ENCODE measurements at regions not wholly inside any gene's neighbourhood (a gene's known extent, or its start where the extent isn't known, plus 50 kb on each side); places are given as distances from the start of the nearest gene placed in this dataset.

DNA sequence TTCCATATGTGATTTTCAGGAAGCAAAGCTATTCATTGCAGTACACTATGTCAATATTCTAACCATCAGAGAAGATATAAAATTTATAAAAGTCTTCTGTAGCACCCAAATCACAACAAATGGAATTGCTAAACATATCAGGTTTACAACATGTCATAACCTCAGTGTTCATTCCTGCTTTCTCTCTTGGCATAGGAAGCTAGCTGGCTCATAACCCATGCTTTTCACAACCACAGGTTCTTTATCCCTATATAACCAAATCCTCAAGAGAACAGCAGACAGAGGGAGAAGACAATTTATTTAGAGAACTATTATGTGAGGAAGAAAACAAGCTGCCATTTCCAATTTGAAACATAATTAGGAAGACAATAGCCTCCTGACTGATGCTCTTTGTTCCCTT is 997.0 kb upstream of the ACVR2A start:
- no peak for DNase-seq

GRCh38 chr2:146844226-146844990 is 1000.4 kb upstream of the ACVR2A start:
- no peak for DNase-seq

DNA sequence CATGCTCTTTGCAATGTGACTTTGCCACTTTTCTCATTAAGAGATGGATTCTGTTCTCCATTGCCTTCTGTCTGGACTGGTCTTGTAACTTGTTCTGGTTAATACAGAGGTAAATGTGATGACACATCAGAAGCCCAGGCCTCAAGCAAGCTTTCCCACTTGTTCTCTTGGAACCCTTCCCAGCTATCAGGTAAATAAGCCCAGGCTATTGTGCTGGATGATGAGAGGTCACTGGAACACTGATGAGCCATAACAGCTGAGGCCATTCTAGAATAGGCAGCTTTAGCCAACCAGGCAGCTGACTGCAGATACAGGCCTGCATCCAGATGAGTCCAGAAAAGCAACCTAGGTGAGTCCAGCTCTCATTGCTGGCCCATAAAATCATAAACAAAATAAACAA is 1007.0 kb upstream of the ACVR2A start:
- DNase-seq, result no peak

GRCh38 chr2:146826388-146826787 is 1018.4 kb upstream of the ACVR2A start:
- no peak for DNase-seq

- no peak for DNase-seq
Observed at GRCh38 chr2:146821836-146822316, 1023.0 kb upstream of the ACVR2A start.

DNA sequence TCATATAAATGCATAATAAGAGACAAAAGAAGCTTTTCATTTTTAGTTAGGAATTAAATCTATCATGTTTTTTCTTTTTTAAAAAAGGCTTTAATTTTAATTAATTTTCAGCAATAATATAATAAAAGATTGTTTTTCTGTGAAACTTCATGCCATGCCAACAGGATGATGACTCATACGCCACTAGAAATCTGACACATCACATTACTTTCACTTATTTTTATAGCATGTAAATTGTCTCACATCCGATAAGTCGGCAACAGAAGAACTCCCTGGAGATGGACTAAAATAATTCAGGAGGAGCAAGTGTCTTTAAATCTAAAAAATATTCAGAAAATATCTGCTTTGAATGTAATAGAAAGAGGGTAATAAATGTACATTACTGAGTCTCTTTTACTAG is 1024.2 kb upstream of the ACVR2A start:
- no peak for DNase-seq

DNA sequence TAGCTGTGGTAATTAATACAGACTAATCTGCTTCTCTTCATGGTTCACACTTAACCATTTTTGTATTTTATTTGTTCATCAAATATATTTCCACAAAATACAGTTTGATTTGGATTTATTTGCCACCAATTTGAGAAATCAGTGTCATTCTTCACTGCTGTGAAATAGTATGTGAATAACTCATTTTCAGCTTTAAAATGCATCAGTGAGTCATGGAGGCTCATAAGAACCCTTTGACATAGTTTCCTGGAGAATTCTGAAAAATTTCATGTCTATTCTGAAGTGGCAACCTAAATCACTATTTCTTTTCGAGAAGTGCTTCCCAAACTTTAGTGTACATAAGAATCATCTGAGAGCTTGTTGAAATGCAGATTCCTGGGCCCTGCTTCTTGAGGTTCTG is 1026.7 kb upstream of the ACVR2A start:
- DNase-seq, result no peak

DNA sequence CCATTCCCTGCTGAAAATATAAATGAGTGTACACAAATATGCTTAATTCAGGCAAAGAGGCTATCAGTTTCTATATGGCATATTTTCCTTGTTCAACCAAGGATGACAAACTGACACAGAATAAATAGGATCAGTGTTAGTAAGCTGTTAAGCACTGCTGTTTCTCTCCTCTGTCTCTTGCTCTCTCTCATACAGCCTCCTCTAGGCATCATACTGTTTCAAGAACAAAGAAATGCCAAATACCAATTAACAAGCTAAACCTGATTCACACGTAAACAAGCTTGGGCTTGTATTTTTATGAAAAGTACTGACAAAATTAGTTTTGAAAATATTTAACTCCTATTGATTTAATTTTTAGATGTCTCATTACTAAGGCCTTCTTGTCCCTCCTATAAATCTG is 1027.2 kb upstream of the ACVR2A start:
- no peak for DNase-seq

DNA sequence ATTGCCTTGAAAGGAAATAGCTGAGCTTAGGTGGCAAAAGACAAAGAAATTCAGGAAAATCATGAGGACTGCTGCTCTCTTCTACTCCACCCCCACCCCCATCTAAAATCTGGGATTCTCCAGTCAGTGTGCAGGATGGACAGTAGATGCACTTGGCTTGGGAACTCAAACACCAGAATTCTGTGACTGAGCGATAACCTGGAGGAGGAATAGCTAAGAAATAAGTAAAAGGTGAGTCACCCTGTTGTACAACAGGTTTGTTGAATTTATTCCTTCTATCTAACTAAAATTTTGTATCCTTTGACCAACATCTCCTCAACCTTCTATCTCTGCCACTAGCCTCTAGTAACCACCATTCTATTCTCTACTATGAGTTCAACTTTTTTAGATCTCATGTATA is 1029.9 kb upstream of the ACVR2A start:
- no peak for DNase-seq

GRCh38 chr2:146807568-146808168 is 1037.2 kb upstream of the ACVR2A start:
- DNase-seq, result no peak

DNA sequence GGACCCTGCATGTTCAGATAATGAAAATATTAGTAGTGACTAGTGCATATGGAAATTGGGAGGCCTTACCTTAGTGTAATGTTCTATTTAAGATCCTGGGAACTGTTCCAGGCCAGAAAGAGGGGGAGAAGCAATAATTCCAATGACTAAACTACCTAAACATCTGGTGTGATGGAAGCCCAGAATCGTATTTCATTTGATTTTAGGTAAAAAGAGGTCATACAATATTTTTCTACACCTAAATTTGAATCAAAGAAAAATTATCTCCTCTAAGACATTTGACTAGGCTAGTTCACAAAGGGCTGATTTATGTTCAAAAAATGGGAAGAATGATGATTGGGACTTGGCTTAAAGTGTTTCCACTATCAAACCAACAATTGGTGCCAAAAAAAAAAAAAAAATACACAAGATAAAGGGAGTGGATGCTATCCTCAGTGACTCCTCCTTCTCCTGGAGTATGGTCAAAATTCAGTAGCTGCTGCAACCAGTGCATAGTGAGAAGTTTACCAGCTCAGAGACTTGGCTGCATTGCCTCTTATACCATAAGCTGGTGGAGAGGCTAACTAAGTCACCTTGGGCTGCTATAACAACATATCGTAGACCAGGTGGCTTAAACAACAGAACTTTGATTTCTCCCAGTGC is 1038.3 kb upstream of the ACVR2A start:
- no peak for DNase-seq

- no peak for DNase-seq
Observed at GRCh38 chr2:146804288-146804687, 1040.5 kb upstream of the ACVR2A start.

DNA sequence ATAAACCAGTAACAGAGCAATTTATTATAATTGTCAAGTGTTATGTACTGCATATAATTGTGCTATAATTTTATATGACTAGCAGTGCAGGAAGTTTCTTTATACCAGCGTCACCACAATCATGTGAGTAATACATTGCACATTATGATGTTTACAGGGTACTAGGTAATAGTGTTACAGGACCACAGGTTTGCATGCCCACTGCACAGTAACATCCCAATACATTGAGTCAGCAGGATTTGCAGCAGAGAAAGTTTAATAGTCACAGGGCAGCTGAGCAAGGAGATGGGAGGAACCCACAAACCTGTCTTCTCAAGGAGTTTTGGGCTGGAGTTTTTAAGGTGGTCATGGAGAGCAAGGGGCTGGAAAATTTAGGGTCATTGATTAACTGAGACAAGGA is 1042.9 kb upstream of the ACVR2A start:
- no peak for DNase-seq

DNA sequence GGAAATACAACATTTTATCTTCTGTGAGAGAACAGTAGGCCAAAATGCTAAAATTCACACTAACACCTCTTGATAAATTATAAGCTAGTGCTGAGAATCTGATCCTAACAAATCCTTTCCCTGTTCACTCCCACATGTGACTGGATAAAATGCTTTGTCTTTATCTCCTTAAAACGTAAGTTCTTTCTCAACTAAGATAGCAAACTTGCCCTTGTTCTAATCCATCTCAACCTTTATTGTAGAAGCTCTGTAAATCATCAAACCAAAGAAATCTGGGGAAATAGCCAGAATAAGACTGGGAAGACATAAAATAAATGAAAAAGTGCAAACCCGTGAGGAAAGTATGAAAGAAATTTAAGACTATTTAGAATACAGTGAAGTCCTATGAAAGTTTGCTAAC is 1058.4 kb upstream of the ACVR2A start:
- no peak for DNase-seq

- no peak for DNase-seq
Observed at GRCh38 chr2:146785101-146785500, 1059.7 kb upstream of the ACVR2A start.

DNA sequence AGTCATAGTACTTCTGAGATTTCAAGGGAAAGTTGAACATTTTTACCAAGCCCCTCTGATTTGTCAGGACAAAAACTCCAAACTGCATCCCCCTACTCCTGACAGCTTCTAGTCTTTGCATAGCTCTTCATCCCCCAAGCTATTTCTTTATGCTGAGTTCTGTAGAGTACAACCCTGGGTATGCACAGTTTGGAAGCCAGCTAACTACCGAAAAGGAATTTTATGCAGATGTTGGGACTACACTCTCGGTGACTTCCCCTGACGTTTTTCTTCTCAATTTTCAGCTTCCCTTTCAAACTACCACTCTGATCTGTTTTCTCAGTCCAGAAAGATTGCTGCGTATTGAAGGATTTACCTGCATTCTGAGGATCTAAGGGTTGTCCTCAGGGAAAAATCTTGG is 1060.2 kb upstream of the ACVR2A start:
- no peak for DNase-seq

DNA sequence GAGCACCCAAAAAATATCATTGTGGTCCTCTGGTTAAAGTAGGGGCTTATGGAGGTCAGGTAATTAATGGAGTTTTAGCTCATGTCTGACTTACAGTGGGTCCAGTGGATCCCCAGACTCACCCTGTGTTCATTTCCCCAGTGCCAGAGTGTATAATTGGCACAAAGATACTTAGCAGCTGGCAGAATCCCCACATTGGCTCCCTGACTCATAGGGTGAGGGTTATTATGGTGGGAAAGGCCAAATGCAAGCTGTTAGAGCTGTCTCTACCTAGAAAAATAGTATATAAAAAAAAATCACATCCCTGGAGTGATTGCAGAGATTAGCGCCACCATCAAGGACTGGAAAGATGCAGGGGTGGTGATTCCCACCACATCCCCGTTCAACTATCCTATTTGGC is 1067.6 kb upstream of the ACVR2A start:
- DNase-seq, result no peak

- no peak for DNase-seq
Observed at GRCh38 chr2:146776596-146776995, 1068.2 kb upstream of the ACVR2A start.

DNA sequence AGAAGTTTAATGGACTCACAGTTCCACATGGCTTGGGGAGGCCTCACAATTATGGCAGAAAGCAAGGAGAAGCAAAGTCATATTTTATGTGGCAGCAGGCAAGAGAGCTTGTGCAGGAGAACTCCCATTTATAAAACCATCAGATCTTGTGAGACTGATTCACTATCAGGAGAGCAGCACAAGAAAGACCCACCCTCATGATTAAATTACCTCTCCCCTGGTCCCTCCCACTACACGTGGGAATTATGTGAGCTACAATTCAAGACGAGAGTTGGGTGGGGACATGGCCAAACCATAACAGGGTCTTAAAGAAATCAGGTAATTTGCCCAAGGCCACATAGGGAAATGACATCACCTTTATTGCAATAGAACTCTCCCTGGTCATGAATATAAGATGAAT is 1073.3 kb upstream of the ACVR2A start:
- DNase-seq, result no peak

GRCh38 chr2:146764301-146764700 is 1080.5 kb upstream of the ACVR2A start:
- no peak for DNase-seq

GRCh38 chr2:146762786-146763185 is 1082.0 kb upstream of the ACVR2A start:
- DNase-seq, result no peak

- no peak for DNase-seq
Observed at GRCh38 chr2:146754606-146755005, 1090.2 kb upstream of the ACVR2A start.

DNA sequence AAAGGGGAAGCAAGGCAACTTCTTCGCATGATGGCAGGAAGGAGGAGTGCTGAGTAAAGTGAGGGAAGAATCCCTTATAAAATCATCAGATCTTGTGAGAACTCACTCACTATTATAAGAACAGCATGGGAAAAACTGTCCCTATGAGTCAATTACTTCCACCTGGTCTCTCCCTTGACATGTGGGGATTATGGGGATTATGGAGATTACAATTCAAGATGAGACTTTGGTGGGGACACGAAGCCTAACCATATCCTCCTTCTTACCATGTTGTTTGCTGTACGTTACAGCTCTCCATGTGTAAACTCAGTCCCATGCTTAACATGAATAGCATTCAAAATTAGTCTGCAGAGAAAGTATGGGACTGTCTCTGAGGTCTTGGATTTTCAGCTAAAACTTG is 1096.8 kb upstream of the ACVR2A start:
- DNase-seq, result no peak

- DNase-seq, result no peak
Observed at GRCh38 chr2:146741260-146741659, 1103.6 kb upstream of the ACVR2A start.
